Colonic mucosa (tissue), 4 donors: ENCODE measurements at regions not wholly inside any gene's neighbourhood (a gene's known extent, or its start where the extent isn't known, plus 50 kb on each side); places are given as distances from the start of the nearest gene placed in this dataset.

Source experiments
- DNase-seq: peaks from one replicate; pipeline ENCODE4 v3.0.0-alpha.2; 2020
- H3K27ac ChIP-seq: fragments of 200-600 bp; one replicate; pipeline ENCODE4 v1.8.0; 2021
- H3K27me3 ChIP-seq: fragments of 200-600 bp; one replicate; pipeline ENCODE4 v1.8.0; 2021
- H3K36me3 ChIP-seq: fragments of 200-600 bp; one replicate; pipeline ENCODE4 v1.8.0; 2021
- H3K4me1 ChIP-seq: fragments of 200-600 bp; one replicate; pipeline ENCODE4 v1.8.0; 2021; ENCODE audit warnings: mild to moderate bottlenecking
- H3K4me3 ChIP-seq: fragments of 200-600 bp; one replicate; pipeline ENCODE4 v1.8.0; 2021
- H3K9ac ChIP-seq, 2 donors: one replicate each; pipeline ENCODE4 v1.7.0; 2013; ENCODE audit warnings: control low read depth in 2 of 2, low read depth in 2 of 2, low read length in 2 of 2
- H3K9me3 ChIP-seq: fragments of 200-600 bp; one replicate; pipeline ENCODE4 v1.8.0; 2021
- intact Hi-C: fragments of 100-400 bp; cut with DNase I; formaldehyde crosslinking; loops from one replicate; pipeline ENCODE4 v1.14.1; 2022
- TF ChIP-seq, protein P1 (sequence below): fragments of 200-600 bp; IDR thresholded peaks from one replicate; pipeline ENCODE4 v1.8.0; 2022; ENCODE audit warnings: antibody characterized with exemption, mild to moderate bottlenecking
- donor health status: healthy.
- donor health status: DM: no; HTN: no; CAD: no.
- donor health status: DM: no; HTN: no; CAD: no.

DNA sequence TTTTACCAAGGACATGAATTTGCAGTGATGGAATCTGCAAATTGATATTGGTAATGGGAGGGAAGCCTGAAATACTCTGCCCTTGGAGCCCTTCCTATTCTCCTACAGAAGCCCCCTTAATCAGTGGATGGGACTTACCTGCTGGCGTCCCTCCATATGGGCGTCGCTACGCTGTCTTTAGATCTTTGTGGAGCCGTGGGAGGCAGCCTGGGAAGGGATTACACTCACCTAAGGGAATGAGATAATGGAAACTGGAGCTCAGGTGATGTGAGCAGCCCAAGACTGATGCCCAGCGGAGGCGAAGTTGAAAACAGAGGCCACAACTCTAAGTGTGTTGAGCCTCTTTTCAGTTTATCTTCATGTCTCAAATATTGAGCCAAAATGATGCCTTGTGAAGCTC, 306.6 kb downstream of the MYCN start:
- DNase-seq, result no peak
- Histone ChIP-seq H3K27me3 (no peaks in the 10 kb centered on the region), H3K36me3 (no peaks in the 10 kb centered on the region), H3K9ac (no peak overlapping the region), H3K27ac (no peak overlapping the region), H3K9me3 (no peaks in the 10 kb centered on the region), H3K4me3 (no peak overlapping the region), H3K4me1 (no peaks in the 10 kb centered on the region)
- intact Hi-C loops, result no loop called here
- TF ChIP-seq, protein P1, sequence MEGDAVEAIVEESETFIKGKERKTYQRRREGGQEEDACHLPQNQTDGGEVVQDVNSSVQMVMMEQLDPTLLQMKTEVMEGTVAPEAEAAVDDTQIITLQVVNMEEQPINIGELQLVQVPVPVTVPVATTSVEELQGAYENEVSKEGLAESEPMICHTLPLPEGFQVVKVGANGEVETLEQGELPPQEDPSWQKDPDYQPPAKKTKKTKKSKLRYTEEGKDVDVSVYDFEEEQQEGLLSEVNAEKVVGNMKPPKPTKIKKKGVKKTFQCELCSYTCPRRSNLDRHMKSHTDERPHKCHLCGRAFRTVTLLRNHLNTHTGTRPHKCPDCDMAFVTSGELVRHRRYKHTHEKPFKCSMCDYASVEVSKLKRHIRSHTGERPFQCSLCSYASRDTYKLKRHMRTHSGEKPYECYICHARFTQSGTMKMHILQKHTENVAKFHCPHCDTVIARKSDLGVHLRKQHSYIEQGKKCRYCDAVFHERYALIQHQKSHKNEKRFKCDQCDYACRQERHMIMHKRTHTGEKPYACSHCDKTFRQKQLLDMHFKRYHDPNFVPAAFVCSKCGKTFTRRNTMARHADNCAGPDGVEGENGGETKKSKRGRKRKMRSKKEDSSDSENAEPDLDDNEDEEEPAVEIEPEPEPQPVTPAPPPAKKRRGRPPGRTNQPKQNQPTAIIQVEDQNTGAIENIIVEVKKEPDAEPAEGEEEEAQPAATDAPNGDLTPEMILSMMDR, result no peak

DNA sequence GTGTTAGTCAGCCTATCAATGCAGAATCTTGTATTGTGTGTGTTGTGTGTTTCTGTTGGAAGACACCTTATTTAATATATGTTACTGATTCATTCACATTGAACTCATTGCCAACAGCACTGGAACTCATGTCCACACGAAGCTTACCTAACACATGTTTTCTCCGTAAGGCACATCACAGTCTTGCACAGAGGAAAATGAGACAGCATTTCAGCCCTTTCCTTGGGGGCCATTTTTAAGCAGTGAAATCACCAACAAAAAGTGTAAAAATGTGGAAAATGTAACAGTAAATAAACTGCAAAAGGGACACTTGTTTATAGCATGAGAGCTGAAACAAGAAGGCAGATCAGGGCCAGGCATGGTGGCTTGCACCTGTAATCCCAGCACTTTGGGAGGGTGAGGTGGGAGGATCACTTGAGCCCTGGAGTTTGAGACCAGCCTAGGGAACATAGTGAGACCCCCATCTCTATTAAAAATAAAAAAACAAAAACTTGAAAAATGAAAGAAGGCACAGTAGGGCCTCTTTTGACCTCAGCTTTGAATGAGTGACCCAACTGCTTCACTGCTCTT, 306.0 kb downstream of the MYCN start:
- no peaks in the 10 kb centered on the region for H3K27me3 ChIP-seq
- H3K27ac ChIP-seq, result no peak overlapping the region
- no peak overlapping the region for H3K4me3 ChIP-seq
- H3K9me3 ChIP-seq, result no peaks in the 10 kb centered on the region
- H3K9ac ChIP-seq, result no peak overlapping the region
- TF ChIP-seq, protein P1, result no peak
- H3K36me3 ChIP-seq, result no peaks in the 10 kb centered on the region
- intact Hi-C loops, result no loop called here
- no peaks in the 10 kb centered on the region for H3K4me1 ChIP-seq
- no peak for DNase-seq

DNA sequence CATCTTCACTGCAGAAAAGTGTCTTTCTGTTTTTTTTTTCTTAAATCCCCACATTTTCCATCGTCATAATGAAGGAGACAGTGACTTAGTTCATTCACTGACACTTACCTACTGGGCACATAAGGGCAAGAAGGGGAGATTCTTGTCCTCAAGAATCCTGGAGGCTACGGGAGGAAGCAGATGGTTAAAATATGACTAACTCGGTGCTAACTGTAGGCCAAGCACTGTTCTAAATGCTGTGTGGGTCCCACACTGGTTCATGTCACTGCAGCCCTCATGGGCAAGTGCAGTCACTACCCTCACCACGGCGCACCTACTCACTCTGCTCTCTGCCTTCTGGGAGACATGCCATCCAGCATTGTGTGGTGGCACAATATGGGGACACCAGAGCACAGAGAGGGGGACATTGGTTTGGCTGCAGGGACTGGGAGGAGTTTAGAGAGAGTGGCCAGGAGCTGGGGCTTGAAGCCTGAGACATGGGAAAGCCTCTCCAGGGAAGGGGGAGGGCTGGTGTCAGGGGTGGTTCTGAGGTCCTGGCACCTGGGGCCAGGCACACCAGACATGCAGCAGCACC, 305.2 kb downstream of the MYCN start:
- Histone ChIP-seq H3K4me3 (no peak overlapping the region), H3K9me3 (no peaks in the 10 kb centered on the region), H3K36me3 (no peaks in the 10 kb centered on the region), H3K27ac (no peak overlapping the region), H3K9ac (no peak overlapping the region), H3K4me1 (no peaks in the 10 kb centered on the region), H3K27me3 (no peaks in the 10 kb centered on the region)
- intact Hi-C loops, result no loop called here
- TF ChIP-seq, protein P1, result no peak
- no peak for DNase-seq

DNA sequence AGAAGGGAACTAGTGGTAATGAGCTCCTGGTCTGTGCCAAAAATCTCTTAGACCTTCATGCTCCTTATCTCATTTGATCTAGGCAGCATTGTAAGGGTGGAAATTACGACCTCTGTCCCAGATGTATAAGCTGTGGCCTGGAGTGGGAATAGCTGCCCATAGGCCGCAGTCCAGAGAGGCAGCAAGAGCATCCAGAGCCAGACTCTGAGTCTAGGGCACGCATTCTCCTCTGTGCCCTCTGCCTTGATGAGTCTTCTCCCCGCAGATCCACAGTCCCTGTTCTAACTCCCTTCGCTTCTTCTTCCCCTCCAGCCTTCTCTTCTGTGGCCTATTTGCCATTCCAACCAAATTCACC, 304.6 kb downstream of the MYCN start:
- H3K9me3 ChIP-seq, result no peaks in the 10 kb centered on the region
- no peak overlapping the region for H3K4me3 ChIP-seq
- H3K9ac ChIP-seq, result no peak overlapping the region
- H3K27ac ChIP-seq, result no peak overlapping the region
- intact Hi-C loops, result no loop called here
- no peaks in the 10 kb centered on the region for H3K36me3 ChIP-seq
- TF ChIP-seq, protein P1, result no peak
- H3K27me3 ChIP-seq, result no peaks in the 10 kb centered on the region
- no peaks in the 10 kb centered on the region for H3K4me1 ChIP-seq
- DNase-seq, result no peak

DNA sequence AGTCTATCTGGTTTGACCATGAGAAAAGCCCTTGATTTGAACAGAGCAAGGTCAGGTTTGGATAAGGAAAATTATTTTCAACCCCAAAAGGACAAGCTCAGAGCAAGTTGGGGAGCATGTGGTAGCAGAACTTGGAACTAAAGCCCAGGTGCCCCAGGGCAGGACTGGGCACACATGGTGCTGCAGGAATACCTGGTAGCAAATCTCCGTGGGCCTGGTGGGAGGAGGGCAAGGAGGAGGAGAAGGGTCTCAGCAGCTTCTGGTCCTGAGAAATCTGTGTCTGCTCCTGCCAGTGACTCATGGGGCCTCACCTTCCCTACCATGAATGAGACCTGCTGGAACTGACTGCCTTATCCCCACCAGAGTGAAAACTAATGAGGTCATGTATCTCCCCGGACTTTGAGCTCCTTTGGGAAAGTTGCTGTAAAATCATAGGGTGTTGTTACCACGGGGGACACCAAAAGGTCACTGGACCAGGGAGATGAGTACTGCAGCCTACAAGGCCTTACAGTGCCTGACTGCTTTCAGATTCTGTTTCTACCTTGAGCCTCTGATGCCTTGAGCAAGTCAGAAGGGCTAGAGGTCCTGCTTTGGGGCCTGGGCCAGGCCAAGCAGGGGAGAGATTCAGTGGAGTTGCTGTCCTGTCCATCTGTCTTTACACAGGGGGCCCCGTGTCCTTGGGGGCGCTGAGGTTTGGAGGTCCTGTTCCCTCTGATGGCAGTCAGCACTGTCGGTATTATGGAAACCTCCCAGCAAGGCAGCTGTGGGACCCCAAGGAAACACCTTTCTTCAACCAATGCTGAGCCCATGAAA, 304.0 kb downstream of the MYCN start:
- no peak overlapping the region for H3K27ac ChIP-seq
- H3K4me1 ChIP-seq, result no peaks in the 10 kb centered on the region
- no peak overlapping the region for H3K9ac ChIP-seq
- no peaks in the 10 kb centered on the region for H3K36me3 ChIP-seq
- TF ChIP-seq, protein P1, result no peak
- H3K27me3 ChIP-seq, result no peaks in the 10 kb centered on the region
- DNase-seq, result no peak
- intact Hi-C loops, result no loop called here
- no peaks in the 10 kb centered on the region for H3K9me3 ChIP-seq
- H3K4me3 ChIP-seq, result no peak overlapping the region
